ENCODE measurements at regions not wholly inside any gene's neighbourhood (a gene's known extent, or its start where the extent isn't known, plus 50 kb on each side); places are given as distances from the start of the nearest gene placed in this dataset.

- no peak; the same call in 1 of the 2 replicates for TF ChIP-seq CTCF (conservative IDR thresholded peaks at IDR 0.05)
- no peak for TF ChIP-seq ZFX (IDR thresholded peaks at IDR 0.05)
These were observed 241.2 kb downstream of the TFCP2L1 start for GRCh38 chr2:121043827-121044222.

Data from C4-2B (cell line).